Duodenal mucosa (tissue), 2 donors: ENCODE measurements at regions not wholly inside any gene's neighbourhood (a gene's known extent, or its start where the extent isn't known, plus 50 kb on each side); places are given as distances from the start of the nearest gene placed in this dataset.

Source experiments
- H3K27ac ChIP-seq: one replicate; pipeline ENCODE4 v1.7.0; 2013; ENCODE audit warnings: low read depth, low read length
- H3K27me3 ChIP-seq, 2 donors: one replicate each; pipeline ENCODE4 v1.7.0; 2013; ENCODE audit warnings: low read length in 2 of 2, control low read depth in 1 of 2; ENCODE audit not compliant: insufficient read depth in 2 of 2, control insufficient read depth in 1 of 2
- H3K36me3 ChIP-seq, 2 donors: one replicate each; pipeline ENCODE4 v1.7.0; 2013; ENCODE audit warnings: low read length in 2 of 2, control low read depth in 1 of 2; ENCODE audit not compliant: insufficient read depth in 2 of 2, control insufficient read depth in 1 of 2
- H3K4me1 ChIP-seq, 2 donors: one replicate each; pipeline ENCODE4 v1.7.0; 2013; ENCODE audit warnings: low read length in 2 of 2, control low read depth in 1 of 2; ENCODE audit not compliant: insufficient read depth in 2 of 2, control insufficient read depth in 1 of 2
- H3K4me3 ChIP-seq, 2 donors: one replicate each; pipeline ENCODE4 v1.7.0; 2013; ENCODE audit warnings: low read length in 2 of 2, low read depth in 1 of 2
- H3K9ac ChIP-seq, 2 donors: one replicate each; pipeline ENCODE4 v1.7.0; 2013; ENCODE audit warnings: low read length in 2 of 2, low read depth in 1 of 2
- H3K9me3 ChIP-seq, 2 donors: one replicate each; pipeline ENCODE4 v1.7.0; 2013; ENCODE audit warnings: low read length in 2 of 2, control low read depth in 1 of 2; ENCODE audit not compliant: control insufficient read depth in 1 of 2

DNA sequence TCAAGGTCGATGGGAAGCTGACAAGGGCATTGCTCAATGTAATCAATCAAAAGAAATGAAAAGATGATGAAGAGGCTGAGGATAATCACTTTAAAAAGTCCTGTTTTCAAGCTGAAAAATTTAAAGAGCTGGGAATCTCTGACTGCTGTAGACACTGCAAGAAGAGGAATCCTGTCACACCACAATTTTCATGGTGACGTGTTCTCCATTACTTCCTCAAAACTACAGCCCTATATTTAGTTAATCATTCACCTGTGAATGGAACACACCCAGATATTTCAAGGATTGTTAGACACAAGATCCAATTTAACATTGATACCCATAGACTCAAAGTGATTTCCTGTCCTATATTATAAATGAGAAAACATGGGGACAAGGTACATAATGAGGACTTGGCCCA is 1048.3 kb downstream of the AMY1C start:
- Histone ChIP-seq H3K9ac (no peak overlapping the region), H3K27ac (no peak overlapping the region), H3K36me3 (no peaks in the 10 kb centered on the region), H3K9me3 (no peaks in the 10 kb centered on the region), H3K27me3 (no peaks in the 10 kb centered on the region), H3K4me3 (no peak overlapping the region), H3K4me1 (peaks cover 0 to 6% of the 10 kb centered on the region in 2 donors)

DNA sequence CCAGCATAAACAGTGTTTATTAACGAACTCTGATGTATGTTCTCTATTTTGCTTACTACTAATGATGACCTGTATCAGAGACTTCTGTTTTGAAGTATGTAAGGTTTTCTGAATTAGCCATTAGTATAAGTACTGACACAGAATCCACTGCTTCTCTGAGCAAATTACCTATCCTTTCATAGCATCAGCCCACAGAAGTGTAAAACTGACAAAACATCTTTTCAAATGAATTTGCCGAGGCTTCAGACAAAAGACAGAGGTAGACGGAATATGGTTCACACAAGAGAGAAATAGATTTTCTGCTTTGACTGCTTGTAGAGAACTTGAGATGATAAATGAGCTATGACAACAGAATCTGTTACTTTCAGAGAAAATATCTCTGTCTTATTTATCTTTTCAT is 1051.6 kb downstream of the AMY1C start:
- H3K27me3 ChIP-seq, result no peaks in the 10 kb centered on the region
- H3K4me1 ChIP-seq, result peaks cover 0 to 6% of the 10 kb centered on the region in 2 donors
- no peak overlapping the region for H3K9ac ChIP-seq
- no peaks in the 10 kb centered on the region for H3K9me3 ChIP-seq
- no peaks in the 10 kb centered on the region for H3K36me3 ChIP-seq
- no peak overlapping the region for H3K27ac ChIP-seq
- H3K4me3 ChIP-seq, result no peak overlapping the region

DNA sequence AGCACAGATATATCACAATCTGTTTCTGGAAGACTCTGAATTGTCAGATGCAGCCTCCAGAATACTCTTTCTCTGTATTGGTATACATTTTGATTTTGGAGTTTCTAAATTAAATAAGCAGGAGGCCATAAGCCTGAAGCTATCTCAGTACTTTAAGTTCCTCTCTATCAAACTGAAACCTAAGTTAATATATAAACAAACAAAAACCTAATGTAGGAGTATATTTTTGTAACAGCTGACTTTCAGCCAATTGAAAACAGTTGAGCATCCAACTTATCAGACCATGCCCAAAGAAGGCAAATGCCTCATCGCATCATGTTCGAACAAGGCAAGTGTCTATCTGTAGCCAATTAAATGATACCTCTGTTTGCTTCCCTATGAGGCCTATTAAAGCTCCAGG is 1054.4 kb downstream of the AMY1C start:
- Histone ChIP-seq H3K9me3 (no peaks in the 10 kb centered on the region), H3K4me3 (no peak overlapping the region), H3K27ac (no peak overlapping the region), H3K9ac (no peak overlapping the region), H3K4me1 (no peaks in the 10 kb centered on the region), H3K27me3 (no peaks in the 10 kb centered on the region), H3K36me3 (no peaks in the 10 kb centered on the region)

DNA sequence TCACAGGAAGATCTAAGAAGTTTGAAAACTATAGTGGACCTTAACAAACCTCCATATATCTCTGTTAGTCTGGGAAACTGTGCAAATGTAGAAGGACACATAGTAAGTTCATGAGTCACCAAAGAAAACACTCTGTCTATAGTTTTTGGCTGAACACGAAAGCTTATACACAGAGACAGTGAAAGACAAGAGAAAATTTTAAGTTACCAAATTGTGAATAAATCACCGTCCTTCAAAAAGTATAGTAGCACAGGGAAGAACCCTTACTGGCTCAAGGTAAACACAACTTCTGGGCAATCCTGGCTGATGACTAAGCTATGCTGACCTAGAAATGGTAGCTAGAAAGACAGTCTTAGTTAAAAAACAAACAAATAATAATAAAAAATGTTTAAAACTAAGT is 1057.9 kb downstream of the AMY1C start:
- Histone ChIP-seq H3K27ac (no peak overlapping the region), H3K27me3 (no peaks in the 10 kb centered on the region), H3K4me3 (no peak overlapping the region), H3K36me3 (no peaks in the 10 kb centered on the region), H3K4me1 (no peaks in the 10 kb centered on the region), H3K9ac (no peak overlapping the region), H3K9me3 (no peaks in the 10 kb centered on the region)

DNA sequence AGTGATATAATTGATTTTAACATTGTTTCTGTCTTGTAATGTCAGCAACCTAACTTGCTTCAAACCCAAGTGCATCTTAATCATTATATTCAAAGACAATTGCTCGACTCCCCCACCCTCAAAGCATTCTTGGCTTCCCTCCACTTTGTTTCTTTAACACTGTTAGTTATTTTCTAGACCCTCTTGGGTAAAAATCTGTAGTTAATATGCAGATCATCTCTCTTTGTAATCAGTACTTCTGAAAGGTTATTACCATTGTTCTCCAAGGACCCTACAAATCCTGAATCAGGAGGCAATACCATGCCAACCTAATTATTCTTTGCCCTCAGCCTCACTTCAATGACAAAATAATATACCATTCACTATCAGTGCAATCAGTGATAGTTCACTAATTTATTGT is 1075.7 kb downstream of the AMY1C start:
- Histone ChIP-seq H3K4me3 (no peak overlapping the region), H3K27me3 (no peaks in the 10 kb centered on the region), H3K4me1 (no peaks in the 10 kb centered on the region), H3K9ac (no peak overlapping the region), H3K36me3 (no peaks in the 10 kb centered on the region), H3K27ac (no peak overlapping the region), H3K9me3 (no peaks in the 10 kb centered on the region)

DNA sequence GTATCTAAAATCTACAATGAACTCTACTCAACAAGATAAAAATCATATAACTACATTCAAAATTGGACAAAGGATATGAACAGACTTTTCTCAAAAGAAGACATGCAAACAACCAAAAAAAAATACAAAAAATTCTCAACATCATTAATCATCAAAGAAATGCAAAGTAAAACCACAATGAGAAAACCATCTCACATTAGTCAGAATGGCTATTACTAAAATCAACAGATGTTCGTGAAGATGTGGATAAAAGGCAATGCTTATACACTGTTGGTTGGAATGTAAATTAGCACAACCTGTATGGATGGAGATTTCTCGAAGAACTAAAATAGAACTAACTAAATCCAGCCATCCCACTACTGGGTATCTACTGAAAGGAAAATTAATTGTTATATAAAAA is 1080.8 kb downstream of the AMY1C start:
- no peaks in the 10 kb centered on the region for H3K9me3 ChIP-seq
- no peak overlapping the region for H3K27ac ChIP-seq
- H3K9ac ChIP-seq, result no peak overlapping the region
- no peaks in the 10 kb centered on the region for H3K36me3 ChIP-seq
- H3K4me3 ChIP-seq, result no peak overlapping the region
- no peaks in the 10 kb centered on the region for H3K4me1 ChIP-seq
- H3K27me3 ChIP-seq, result no peaks in the 10 kb centered on the region

DNA sequence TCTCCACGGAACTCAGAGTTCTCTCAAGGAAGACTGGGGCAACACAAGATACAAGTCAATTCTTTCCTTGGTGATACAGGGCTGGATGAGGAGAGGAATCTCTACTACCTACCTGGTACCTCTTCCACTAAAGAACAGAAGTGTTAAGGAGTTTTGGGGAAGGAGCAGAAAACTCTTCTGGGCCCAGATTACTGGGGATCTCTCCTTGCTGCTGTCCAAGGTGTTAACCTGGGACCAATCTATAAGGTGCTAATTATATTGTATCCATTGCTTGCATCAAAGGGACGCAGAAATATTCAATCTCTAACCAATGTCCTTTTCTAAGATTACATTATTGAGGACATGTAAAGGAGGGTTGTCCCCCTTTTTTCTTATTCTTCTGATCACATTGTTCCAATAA is 1102.5 kb downstream of the AMY1C start:
- no peak overlapping the region for H3K9ac ChIP-seq
- no peak overlapping the region for H3K27ac ChIP-seq
- H3K4me1 ChIP-seq, result no peaks in the 10 kb centered on the region
- no peaks in the 10 kb centered on the region for H3K36me3 ChIP-seq
- peaks cover 0 to 6% of the 10 kb centered on the region in 2 donors for H3K9me3 ChIP-seq
- no peak overlapping the region for H3K4me3 ChIP-seq
- no peaks in the 10 kb centered on the region for H3K27me3 ChIP-seq

DNA sequence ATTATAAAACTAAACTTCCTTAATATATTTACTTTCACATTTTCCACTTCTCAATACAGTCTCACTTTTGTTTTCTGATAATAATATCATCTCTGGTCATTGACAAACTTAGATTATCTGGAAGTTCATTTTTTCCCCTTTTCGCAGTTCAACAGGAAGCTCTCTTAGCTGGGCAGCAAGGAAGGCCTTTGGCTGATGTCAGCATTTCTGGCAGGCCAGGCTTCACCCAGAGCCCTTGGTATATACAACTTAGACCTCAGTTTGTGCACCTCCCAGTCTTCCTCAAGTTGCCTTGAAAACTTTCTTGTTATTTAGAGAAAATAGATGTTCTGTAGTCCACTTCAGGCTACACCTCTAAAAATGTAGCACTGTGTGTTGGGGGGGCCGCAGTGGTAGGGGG is 1103.6 kb downstream of the AMY1C start:
- H3K27me3 ChIP-seq, result no peaks in the 10 kb centered on the region
- peaks cover 0 to 6% of the 10 kb centered on the region in 2 donors for H3K9me3 ChIP-seq
- no peaks in the 10 kb centered on the region for H3K4me1 ChIP-seq
- no peaks in the 10 kb centered on the region for H3K36me3 ChIP-seq
- no peak overlapping the region for H3K4me3 ChIP-seq
- no peak overlapping the region for H3K9ac ChIP-seq
- no peak overlapping the region for H3K27ac ChIP-seq

DNA sequence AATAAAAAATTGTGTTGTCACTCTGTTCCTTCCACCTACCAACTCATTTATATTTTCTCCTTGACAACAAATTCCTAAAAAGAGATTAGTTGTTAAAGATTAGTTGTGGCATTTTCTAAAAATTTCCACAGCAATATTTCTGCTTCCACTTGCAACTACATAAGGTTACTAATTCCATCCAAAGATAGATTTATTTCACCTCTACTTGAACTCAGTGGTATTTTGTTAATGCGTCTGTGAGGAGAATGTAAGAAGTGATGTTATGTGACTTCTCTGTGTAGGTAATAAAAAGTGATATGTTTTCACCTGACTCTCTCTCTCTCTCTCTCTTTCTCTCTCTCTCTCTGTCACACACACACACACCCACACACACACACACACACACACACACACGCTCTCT is 1104.8 kb downstream of the AMY1C start:
- no peaks in the 10 kb centered on the region for H3K27me3 ChIP-seq
- H3K9ac ChIP-seq, result no peak overlapping the region
- H3K4me3 ChIP-seq, result no peak overlapping the region
- no peak overlapping the region for H3K27ac ChIP-seq
- H3K4me1 ChIP-seq, result no peaks in the 10 kb centered on the region
- peaks cover 0 to 6% of the 10 kb centered on the region in 2 donors for H3K9me3 ChIP-seq
- no peaks in the 10 kb centered on the region for H3K36me3 ChIP-seq

DNA sequence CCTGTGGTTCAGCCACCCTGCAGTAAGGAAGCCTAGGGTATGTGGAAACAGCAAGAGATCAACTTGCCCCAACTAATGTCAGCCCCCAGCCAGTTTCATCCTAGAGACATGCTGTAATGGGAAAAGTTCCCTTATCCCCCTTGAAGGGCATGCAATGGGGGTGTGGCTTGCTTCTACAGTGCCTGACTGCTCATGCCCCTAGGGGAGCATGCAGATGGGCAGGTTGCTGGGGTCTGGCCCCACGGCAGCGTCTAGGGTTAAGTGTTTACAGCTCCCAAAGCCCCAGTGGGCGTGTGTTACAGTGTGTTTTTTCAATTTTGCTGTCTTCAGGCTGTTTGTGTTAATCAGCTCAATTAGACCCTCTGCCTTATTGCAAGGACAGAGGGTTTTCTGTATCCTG is 1105.9 kb downstream of the AMY1C start:
- no peaks in the 10 kb centered on the region for H3K4me1 ChIP-seq
- peaks cover 0 to 8% of the 10 kb centered on the region in 2 donors for H3K9me3 ChIP-seq
- H3K27me3 ChIP-seq, result no peaks in the 10 kb centered on the region
- no peaks in the 10 kb centered on the region for H3K36me3 ChIP-seq
- H3K9ac ChIP-seq, result no peak overlapping the region
- no peak overlapping the region for H3K27ac ChIP-seq
- no peak overlapping the region for H3K4me3 ChIP-seq

DNA sequence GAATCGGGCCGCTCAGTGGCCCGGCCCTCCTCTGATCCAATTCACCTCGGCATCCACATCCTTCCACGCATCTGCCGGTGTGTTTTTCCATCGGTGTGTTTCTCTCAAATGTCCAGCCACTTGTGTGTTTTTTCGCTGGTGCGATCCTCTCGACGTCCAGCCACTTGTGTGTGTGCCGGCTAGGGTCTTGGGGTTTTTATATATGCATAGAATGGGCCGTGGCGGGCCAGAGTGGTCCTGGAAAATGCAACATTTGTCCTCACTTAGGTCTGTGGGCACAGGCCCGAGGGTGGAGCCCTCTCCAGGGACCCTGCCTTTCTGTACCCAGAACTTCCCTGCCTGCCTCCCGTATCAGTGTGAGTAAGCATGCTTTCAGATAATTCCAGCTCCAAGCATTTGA is 1106.4 kb downstream of the AMY1C start:
- no peak overlapping the region for H3K9ac ChIP-seq
- no peaks in the 10 kb centered on the region for H3K36me3 ChIP-seq
- no peaks in the 10 kb centered on the region for H3K27me3 ChIP-seq
- no peaks in the 10 kb centered on the region for H3K4me1 ChIP-seq
- H3K9me3 ChIP-seq, result peaks cover 0 to 10% of the 10 kb centered on the region in 2 donors
- H3K4me3 ChIP-seq, result no peak overlapping the region
- H3K27ac ChIP-seq, result no peak overlapping the region
